IPS-NIHi11 (cell line): ENCODE measurements at regions not wholly inside any gene's neighbourhood (a gene's known extent, or its start where the extent isn't known, plus 50 kb on each side); places are given as distances from the start of the nearest gene placed in this dataset.
"Not testable (repeated sequence)": the region's sequence is repeated elsewhere in the genome, so short reads cannot be mapped to it uniquely, and the experiment has no call there.

Experiments used
- DNase-seq: peaks from one replicate; pipeline ENCODE4 v3.0.0; 2012; ENCODE audit warnings: mixed read lengths, low spot score

DNA sequence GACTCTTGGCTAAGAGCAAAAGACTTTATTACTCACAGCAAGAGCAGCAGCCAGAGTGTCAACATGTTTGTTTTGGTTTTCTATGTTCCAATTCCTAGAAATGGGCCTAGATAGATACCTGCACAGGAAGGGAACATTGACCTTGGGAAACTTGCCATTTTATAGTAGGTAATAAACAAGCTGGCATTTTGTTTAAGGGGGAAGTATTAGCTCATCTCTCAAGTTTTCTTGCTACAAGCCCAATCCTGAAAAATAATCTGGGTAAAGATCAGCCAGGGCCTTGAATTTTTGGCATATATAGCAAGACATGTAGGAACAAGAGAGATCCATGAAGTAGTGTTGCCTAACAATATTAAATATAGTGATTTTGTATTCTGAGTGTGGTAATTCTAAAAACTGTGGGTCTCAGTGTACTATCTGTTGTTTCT, 51.4 kb upstream of the RGL1 start:
- DNase-seq, result no peak

DNA sequence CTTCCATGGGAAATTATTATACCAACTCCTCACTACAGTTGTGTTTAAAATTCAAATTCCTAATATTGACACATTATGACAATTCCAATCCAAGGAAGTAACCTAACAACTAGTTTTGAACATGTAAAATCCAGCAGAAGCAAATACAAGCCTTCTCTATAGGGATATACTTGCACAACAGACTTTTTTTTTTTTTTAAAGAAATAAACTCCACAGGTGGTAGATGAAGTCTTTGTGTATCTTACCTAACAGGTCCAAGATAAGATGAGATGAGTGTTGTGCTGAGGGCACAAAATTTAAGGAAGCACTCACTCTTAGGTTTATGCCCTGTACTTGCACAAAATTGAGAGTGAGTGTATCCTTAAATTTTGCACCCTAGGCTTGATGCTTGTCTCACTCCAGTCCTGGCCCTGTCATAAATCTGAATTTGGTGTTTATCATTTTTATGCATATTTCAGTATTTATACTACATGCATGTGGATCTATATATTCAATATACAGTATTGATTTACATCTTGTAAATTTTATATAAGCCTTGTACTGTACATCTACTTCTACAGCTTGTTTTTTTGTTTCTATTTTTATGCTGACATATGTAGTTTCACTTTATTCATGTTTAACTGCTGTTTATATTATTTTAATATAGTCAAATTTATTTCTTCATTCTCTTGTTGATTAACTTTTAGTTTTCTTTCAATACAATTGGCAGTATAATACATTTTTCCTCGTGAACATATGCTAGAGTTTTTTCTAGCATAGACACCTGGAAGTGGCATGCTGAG, 60.6 kb upstream of the RGL1 start:
- no peak for DNase-seq

DNA sequence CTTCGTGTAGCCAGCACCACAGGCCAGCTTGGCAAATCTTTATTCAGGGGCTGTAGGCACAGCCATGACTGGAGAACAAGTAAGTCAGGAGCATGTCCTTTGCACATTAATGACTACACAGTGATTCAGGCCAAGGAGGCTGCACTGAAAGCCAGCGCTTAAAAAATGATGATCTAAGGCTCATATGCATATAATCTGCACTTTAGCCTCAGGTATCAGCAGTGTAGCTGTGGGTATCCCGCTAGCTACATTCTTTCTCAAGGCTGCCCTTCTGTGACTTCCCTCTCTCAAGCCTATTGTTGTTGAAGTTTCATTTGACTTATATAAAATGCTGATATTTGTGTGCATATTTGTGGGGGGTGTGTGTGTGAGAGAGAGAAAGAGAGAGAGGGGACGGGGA, 62.6 kb upstream of the RGL1 start:
- no peak for DNase-seq

DNA sequence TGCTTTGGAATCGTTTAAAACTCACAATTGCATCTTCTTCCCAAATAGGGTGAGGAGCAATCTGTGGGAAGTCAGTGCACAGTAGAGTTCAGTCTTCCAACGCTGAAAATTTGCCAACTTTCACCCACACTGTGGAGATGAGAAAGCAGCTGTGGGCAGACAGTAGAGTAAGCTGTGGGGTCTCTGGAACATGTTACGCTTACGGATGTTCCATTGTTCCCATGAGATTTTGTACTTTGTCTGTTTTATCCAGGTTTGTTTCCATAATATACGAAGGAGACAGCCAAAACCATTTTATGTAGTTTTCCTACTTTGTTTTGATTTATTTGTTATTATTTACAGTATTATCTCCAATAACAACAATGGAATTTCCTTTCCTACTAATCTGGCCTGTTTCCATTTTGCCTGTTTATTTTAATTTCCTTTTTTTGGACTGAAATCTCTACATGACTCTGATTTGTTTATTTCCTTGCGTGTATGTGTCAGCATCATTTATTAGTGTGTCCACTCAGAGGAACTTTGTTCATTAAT, 65.1 kb upstream of the RGL1 start:
- no peak for DNase-seq

DNA sequence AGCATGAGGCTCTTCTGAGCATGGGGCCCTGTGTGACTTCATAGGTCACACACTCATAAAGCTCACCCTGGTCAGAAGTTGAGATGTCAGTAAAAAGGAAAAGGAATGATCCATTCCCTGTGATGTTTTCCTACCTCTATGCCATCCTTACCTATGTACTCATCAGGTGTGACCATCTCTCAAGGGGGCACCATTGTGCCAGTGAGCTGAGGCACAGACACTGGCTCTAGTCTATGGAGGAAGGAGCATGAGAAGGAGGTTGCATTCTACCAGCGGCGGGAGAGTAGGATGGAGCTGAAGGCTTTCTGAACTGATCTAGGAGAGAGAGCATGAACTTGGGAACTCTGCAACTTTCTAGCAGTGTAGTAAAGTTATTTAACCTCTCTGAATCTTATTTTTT, 65.8 kb upstream of the RGL1 start:
- no peak for DNase-seq

DNA sequence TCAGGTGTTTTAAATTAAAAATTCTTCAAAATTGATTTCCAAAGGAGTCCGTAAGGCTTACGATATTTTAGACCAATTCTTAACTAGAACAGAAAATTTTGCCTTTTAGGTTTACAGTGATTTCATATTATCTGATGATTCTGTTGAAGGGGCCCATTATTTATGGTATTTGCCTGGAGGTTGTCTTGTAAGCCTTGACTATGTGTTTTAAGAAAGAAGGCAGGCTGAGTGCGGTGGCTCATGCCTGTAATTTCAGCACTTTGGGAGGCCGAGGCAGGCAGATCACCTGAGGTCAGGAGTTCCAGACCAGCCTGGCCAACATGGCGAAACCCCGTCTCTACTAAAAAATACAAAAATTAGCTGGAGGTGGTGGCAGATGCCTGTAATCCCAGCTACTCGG, 67.0 kb upstream of the RGL1 start:
- DNase-seq, result not testable (repeated sequence)

DNA sequence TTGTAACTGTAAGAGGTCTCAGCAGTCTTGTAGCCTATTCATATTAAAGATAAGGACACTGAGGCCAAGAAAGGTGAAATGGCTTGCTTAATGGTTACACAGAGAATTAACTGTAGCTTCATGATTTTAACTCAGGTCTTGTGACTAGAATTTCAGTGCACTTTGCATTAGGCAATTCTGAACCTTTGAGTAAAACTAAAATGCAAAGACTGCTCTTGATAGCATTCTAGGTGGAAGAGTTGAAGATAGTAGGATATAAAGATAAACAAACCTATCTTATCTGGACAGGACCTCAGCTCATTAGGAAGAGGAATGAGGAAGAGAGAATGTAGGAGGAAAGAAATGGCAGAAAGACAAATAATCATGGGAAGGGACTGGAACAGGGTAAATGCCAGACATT, 68.6 kb upstream of the RGL1 start:
- DNase-seq, result no peak

DNA sequence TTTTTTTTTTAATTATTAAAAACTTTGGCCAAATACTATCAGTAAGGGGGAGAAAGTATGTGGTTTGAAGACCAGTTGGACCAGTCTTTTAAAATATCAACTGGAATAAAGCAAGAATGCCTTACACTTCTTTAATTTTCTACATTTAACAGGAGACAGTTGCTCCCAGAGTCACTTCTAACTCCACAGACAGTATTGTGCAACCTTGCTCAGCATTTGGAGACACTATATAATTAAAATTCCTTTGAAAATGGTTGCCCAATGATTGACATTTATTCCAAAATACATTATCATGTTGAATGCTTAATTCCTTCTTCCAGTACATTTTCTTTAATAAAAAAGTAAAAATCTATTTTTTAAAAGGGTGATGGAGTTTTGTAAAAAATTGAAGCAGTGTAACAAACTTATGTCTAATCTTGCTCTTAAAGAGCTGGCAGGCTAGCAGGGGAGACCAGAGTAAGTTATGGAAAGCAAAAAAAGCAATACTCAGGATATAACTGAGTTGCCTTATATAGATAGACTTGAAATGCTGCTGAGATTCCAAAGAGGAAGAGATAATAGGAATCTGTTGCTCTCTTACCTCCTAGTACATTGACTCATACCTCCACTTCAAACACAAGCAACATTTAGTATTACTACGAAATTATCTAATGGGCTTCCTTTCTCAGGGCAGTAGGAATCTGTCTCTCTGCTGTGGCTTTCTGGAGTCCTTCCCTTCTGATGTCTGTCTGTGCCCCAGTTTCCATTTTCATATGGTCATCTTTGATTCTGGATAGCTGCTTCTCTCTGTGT, 69.7 kb upstream of the RGL1 start:
- no peak for DNase-seq

DNA sequence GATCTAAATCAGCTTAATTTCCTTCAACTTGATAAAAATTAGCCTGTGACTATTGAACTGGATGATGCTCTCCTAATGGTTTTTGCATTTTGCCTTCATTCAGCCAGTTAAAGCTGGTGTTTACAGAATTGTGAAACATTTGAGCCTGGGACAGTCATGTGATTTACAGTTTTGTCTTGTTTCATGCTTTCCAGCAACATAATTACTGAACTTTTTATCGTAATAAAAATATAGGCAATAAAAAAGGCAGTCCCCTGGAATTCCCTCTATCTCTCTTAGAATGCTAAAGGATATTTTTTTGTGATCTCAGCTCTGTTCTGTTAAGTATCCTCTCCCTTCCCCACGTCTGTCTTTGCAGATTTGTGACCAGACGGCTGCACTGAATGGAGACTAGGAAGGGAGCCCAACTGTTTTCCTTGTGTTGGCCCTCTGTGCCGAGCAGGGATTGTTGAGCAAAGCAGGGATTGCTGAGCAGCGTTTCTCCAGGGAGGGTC, 70.3 kb upstream of the RGL1 start:
- DNase-seq, result peak; percentile 23

DNA sequence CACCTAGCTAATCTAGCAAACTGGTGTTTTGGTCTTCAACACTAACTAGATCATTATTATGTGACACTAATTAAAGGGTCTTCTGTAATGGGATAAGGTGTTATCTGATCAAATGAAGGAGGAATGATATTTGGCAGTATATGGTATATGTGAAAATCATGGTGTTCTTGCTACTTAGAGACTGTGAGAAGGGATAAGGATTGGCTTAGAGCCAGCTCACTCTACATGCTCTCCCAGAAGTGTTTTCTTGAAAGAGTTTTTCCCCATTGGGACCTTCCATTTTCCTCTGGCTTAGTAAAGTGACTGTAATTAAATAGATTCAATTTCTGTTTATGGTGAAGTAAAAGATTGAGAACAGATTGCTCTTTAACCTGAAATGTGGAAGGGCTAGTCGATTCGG, 71.2 kb upstream of the RGL1 start:
- DNase-seq, result no peak

DNA sequence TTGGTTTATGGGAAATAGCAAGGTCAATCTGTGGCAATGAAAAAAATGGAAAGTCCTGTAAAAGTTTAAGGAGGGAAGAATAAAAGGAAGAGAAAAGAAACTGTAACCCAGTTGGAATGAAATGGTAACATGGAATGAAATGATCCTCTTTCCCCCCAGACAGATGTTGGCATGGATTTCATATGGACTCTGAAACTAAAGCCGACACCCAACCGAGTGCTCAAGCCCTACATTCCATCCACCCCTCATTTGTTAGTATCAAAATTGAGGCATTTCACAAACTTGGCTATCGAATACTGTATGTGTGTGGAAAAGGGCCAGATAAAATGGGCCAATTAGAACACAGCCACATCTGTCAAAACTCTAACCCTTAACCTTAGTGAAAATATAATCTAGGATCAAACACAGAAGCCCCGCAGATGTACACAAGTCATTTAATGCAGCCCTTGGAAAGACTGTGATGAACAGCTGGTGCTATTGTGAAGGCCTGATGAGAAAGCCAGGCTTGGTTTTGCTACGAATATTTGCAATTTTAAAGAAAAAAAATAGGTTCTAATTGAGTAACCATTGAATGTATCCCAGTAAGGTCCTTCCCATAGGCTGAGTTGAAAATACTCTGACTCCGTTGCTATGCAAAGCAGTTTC, 72.6 kb upstream of the RGL1 start:
- DNase-seq, result no peak

DNA sequence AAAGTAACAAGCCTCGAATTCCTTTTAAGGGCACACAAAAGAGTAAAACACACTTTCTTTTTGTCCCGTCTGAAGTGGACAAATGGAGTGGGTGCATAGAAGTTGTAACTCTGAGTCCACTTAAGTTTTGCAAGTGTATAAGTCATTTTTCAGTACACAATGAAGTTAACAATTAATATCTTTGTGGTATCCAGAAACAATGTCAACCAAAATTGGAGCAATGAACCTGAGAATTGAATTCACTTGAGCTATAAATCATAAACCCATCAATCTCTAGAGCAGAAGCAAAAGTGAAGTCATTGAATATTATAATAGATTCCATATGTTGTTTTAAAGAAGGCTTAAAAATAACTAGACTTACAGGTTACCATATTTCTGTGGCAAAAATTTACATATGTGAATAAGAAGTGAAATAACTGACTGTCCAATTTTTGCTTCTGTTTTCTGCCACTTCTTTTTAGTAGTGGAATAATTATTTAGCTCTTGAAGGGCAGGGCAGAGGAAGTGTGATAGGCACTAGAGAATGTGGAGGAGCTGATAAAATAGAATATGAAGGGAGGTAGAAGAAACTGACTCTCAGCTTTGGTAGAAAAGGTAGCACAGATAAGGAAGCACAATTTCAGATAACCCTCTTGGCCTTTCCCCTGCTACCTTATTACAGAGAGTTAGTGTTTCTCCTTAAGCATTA, 73.9 kb upstream of the RGL1 start:
- DNase-seq, result no peak

DNA sequence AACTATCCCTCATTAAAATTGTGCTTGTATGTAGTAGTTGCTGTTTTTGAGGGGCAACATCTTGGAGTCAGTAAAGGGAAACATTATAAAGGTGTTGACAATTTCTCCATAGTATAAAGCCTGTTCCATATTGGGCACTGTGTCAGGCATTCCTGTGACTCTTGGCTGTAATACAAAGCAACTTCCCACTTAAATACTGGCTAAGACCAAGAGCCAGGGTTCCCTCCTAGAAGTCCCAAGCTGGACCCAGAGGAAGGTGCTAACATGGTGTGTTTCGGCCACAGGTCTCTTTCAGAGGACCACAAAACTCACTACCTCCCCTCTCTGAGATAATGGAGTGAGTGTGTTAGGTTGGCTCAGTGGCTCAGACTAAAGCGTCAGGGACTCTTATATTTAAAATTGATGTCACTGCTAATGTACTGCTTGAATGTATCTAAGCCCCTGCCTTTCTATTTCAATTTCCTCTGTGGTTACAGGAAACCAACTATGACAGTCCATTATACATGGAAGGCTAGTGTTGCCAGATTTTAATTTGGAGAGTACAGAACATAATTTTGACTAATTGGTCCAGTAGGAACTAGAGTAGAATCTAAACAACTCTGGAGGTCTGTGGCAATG, 74.7 kb upstream of the RGL1 start:
- DNase-seq, result no peak

DNA sequence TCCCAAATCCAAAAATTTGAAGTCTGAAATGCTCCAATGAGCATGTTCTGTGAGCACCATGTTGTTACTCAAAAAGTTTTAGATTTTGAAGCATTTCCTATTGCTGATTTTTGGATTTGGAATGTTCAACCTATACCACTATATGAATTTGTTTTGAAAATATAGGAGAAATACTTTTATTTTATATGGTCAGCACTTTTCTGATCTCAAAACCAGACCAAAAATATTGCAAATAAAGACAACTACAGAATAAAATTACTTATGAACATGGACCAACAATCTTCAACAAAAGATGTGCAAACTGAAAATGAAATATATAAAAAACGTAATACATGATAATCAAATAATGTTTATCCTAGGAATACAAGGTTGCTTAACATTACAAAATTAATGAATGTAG, 73.7 kb upstream of the APOBEC4 start:
- DNase-seq, result no peak

DNA sequence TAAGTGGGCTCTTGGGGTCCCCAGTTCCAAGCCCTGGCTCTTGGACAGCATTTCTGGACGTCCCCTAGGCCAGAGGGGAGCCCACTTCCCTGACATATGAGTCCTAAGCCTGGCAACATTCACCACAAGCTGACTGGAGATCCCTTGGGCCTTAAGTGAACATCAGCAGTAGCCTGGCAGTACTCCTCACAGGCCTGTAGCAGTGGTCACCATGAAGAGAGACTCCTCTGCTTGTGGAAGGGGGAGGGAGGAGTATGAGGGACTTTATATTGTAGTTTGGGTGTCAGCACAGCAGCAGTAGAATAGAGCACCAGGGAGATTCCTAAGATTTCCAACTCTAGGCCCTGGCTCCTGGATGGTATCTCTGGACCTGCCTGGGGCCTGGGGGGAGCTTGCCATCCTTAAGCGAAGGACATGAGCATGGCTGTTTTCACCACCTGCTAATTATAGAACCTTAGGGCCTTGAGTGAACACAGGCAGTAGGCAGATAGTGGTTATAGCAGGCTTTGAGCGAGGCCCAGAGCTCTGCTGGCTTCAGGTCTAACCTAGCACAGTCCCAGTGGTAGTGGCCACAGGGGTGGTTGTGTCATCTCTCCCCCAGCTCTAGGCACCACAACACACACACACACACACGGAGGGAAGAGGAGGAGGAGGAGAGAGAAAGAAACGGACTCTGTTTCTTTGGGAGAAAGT, 71.4 kb upstream of the APOBEC4 start:
- no peak for DNase-seq

DNA sequence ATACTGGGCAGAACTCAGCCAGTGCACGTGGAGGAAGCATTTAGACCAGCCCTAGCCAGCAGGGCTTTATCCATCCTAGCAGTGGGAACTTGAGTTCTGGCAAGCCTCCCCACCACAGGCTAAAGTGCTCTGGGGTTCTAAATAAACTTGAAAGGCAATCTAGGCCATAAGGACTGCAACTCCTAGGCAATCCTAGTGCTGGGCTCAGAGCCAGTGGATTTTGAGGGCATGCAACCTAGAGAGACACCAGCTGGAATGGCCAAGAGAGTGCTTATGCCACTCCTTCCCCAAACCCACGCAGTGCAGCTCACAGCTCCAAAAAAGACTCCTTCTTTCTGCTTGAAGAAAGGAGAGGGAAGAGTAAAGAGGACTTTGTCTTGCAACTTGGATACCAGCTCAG, 70.5 kb upstream of the APOBEC4 start:
- DNase-seq, result no peak

DNA sequence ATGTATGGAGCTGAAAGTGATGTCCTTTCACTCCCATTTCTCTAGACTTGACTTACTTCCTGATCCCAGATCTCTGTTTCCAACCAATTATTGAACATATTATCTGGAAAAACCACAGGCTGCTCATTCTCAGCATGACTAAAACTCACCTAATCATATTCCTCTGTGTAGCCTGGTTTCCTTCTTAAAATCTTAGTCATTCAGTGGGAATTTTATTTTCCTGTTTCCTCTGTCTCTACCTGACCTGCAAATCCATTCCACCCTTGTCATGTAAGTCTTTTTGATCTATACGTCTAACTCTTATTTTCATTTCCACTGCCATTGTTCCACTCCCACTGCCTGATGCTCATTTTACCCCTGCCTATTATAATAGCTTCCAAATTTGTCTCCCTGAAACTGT, 67.9 kb upstream of the APOBEC4 start:
- DNase-seq, result no peak

DNA sequence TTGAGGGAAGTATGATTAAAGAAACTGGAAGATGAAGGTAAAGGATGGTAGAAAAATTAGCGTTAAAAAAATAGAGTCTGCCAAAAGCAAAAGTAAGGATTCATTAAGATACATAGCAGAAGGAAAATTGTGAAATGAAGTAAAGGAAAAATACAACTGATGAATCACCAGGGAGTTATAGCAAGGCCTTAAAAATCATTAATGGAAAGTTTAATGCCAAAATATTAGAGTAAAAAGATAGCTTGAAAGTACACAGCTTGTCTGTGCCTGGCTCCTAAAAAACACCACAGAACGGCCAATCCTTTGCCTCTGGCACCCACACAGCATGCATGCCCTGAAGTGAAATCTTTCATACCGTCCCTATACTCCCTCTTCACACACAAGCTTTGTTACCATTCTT, 66.9 kb upstream of the APOBEC4 start:
- no peak for DNase-seq

DNA sequence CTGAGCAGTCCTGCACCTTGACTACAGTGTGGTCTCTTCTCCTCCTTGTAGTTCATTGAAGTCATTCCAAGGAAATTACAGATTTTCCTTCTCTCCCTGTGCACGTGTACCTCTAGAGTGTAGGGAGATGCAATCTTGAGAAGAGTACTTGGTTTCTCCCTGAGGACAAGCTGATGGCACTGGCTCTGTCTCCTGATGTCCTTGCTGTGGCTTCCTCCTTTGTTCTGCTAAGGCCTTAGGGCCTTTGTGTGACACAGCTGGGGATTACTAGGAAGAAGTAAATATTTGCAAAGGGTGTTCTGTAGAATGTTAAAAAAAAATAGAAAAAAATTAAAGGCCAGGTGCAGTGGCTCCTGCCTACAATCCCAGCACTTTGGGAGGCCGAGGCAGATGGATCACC, 66.2 kb upstream of the APOBEC4 start:
- DNase-seq, result no peak

DNA sequence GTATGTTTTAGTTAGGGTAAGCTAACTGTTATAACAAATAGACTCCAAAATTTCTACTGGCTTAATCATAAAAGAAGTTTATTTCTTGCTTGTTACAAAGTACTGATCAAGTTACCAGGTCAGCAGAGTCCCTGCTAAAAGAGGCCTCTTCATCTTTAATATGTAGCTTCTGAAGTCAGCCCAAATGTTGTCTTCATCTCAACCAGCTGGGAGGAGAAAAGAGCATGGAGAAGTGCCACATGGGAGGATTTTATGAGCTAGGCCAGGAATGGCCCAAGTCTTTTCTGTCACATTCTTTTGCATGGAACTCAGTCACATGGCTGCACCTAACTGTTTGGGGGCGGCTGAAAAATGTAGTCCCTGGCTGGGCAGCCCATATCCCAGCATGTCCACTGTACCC, 63.2 kb upstream of the APOBEC4 start:
- DNase-seq, result no peak

DNA sequence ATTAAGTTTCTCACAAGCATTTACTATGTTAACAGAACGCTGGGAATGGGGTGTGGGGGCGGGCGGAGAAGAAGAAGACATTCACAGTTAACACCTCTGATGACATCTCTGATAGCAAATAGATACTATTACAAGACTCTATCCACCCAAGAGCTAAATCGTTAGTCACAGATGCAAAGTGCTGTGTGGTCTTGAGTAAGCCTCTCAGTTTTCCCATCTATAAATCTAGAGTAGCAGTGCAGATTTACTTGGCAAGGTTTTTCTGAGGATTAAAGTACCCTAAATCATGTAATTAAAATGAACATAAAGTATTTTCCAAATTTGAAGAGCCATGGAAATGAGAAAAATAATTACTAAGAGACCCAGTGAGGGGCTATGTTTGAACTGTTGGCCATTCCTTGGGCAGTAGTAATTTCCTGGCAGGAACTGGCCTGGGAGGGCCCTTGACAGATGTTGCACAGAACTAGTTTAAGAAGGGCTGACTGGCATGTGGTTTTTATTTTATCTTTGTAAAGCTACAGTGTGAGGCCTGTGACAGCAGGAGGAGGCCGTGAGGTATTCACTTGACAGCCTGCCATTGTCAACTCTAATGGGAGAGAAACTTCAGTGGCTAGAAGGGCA, 58.7 kb upstream of the APOBEC4 start:
- no peak for DNase-seq
